GM23338 (cell line): ENCODE measurements at regions not wholly inside any gene's neighbourhood (a gene's known extent, or its start where the extent isn't known, plus 50 kb on each side); places are given as distances from the start of the nearest gene placed in this dataset.
"Not testable (repeated sequence)": the region's sequence is repeated elsewhere in the genome, so short reads cannot be mapped to it uniquely, and the experiment has no call there.

Experiments
- ATAC-seq: fragments of 200-7000 bp; cut with Tn5 transposase; 3 replicates; pipeline ENCODE4 v1.9.1; 2020
- DNase-seq: peaks from one replicate; pipeline ENCODE4 v3.0.0-alpha.2; 2015; ENCODE audit warnings: low spot score
- H2AFZ ChIP-seq: fragments of 200-600 bp; sonication (generic); 2 replicates; pipeline ENCODE4 v1.8.0; 2016; ENCODE audit warnings: antibody characterized with exemption, mild to moderate bottlenecking, moderate library complexity
- H3F3A ChIP-seq: fragments of 200-600 bp; sonication (generic); replicated peaks from 2 replicates; pipeline ENCODE4 v1.8.0; 2017; ENCODE audit warnings: antibody characterized with exemption, mixed run types, low read depth
- H3K27ac ChIP-seq: fragments of 200-600 bp; sonication (generic); 2 replicates; pipeline ENCODE4 v1.6.1; 2016; ENCODE audit warnings: low read depth
- H3K27me3 ChIP-seq: fragments of 200-600 bp; sonication (generic); 2 replicates; pipeline ENCODE4 v1.8.0; 2016; ENCODE audit warnings: mild to moderate bottlenecking, mixed run types, moderate library complexity; ENCODE audit not compliant: insufficient read depth
- H3K36me3 ChIP-seq: fragments of 200-600 bp; sonication (generic); 2 replicates; pipeline ENCODE4 v1.8.0; 2016; ENCODE audit warnings: mild to moderate bottlenecking; ENCODE audit not compliant: insufficient read depth
- H3K4me1 ChIP-seq: fragments of 200-600 bp; sonication (generic); 2 replicates; pipeline ENCODE4 v1.8.0; 2016; ENCODE audit warnings: mild to moderate bottlenecking, moderate library complexity; ENCODE audit not compliant: insufficient read depth
- H3K4me2 ChIP-seq: fragments of 200-600 bp; sonication (generic); 2 replicates; pipeline ENCODE4 v1.7.1; 2017; ENCODE audit warnings: mixed run types
- H3K4me3 ChIP-seq: fragments of 200-600 bp; sonication (generic); 2 replicates; pipeline ENCODE4 v1.6.1; 2016; ENCODE audit warnings: mixed run types
- H3K79me2 ChIP-seq: fragments of 200-600 bp; sonication (generic); replicated peaks from 2 replicates; pipeline ENCODE4 v1.8.0; 2017; ENCODE audit warnings: mild to moderate bottlenecking; ENCODE audit not compliant: insufficient read depth
- H3K9me2 ChIP-seq: fragments of 200-600 bp; sonication (generic); 2 replicates; pipeline ENCODE4 v1.8.0; 2017; ENCODE audit not compliant: insufficient read depth
- H4K20me1 ChIP-seq: fragments of 200-600 bp; sonication (generic); replicated peaks from 2 replicates; pipeline ENCODE4 v1.8.0; 2017; ENCODE audit warnings: mild to moderate bottlenecking; ENCODE audit not compliant: insufficient read depth
- H3K27ac Mint-ChIP-seq: 2 replicates; pipeline ENCODE4 v1.8.0; 2020; ENCODE audit warnings: inconsistent platforms, mild to moderate bottlenecking, moderate library complexity, mixed read lengths
- H3K27me3 Mint-ChIP-seq: 3 replicates; pipeline ENCODE4 v1.8.0; 2022; ENCODE audit warnings: low read depth, mild to moderate bottlenecking, moderate library complexity, mixed read lengths, inconsistent platforms; ENCODE audit not compliant: insufficient read depth, poor library complexity
- H3K36me3 Mint-ChIP-seq: 3 replicates; pipeline ENCODE4 v1.8.0; 2021; ENCODE audit warnings: low read depth, mild to moderate bottlenecking, inconsistent platforms, moderate library complexity, mixed read lengths
- H3K4me1 Mint-ChIP-seq: 3 replicates; pipeline ENCODE4 v1.8.0; 2020; ENCODE audit warnings: mild to moderate bottlenecking, inconsistent platforms, mixed read lengths
- H3K4me3 Mint-ChIP-seq: 3 replicates; pipeline ENCODE4 v1.8.0; 2021; ENCODE audit warnings: moderate library complexity, mild to moderate bottlenecking, inconsistent platforms, mixed read lengths
- H3K9me3 Mint-ChIP-seq: 3 replicates; pipeline ENCODE4 v1.8.0; 2020; ENCODE audit warnings: moderate library complexity, mild to moderate bottlenecking, inconsistent platforms, mixed read lengths
- CREB1 ChIP-seq: fragments of 250-450 bp; sonication (Bioruptor Pico); IDR thresholded peaks from 2 replicates; pipeline ENCODE4 v1.5.0; 2020; ENCODE audit warnings: low read depth, mild to moderate bottlenecking, moderate library complexity
- CTCF ChIP-seq, 2 experiments: fragments of 200-600 bp in 1 of 2; sonication (generic) in 1 of 2; conservative IDR thresholded peaks; 2 replicates each; pipeline versions ENCODE4 v1.5.1 to v1.6.1; 2016 to 2017; ENCODE audit warnings: antibody characterized with exemption in 2 of 2, low read depth in 2 of 2, mild to moderate bottlenecking in 2 of 2, moderate library complexity in 1 of 2
- ETS1 ChIP-seq: IDR thresholded peaks from 2 replicates; pipeline ENCODE4 v1.6.1; 2016; ENCODE audit warnings: antibody characterized with exemption
- EZH2 ChIP-seq: fragments of 200-600 bp; sonication (generic); IDR thresholded peaks from one replicate; pipeline ENCODE4 v1.8.0; 2017; ENCODE audit warnings: antibody characterized with exemption, mild to moderate bottlenecking, low read depth; ENCODE audit not compliant: unreplicated experiment
- EZH2phosphoT487 ChIP-seq: fragments of 200-600 bp; sonication (generic); IDR thresholded peaks from one replicate; pipeline ENCODE4 v1.8.1; 2018; ENCODE audit warnings: antibody characterized with exemption; ENCODE audit not compliant: unreplicated experiment
- JUNB ChIP-seq: IDR thresholded peaks from one replicate; pipeline ENCODE4 v1.6.1; 2016; ENCODE audit warnings: antibody characterized with exemption; ENCODE audit not compliant: unreplicated experiment
- NANOG ChIP-seq: IDR thresholded peaks from 2 replicates; pipeline ENCODE4 v1.6.1; 2016; ENCODE audit warnings: antibody characterized with exemption, borderline replicate concordance
- POLR2AphosphoS5 ChIP-seq: IDR thresholded peaks from 2 replicates; pipeline ENCODE4 v1.6.1; 2016; ENCODE audit warnings: antibody characterized with exemption, low read depth
- REST ChIP-seq: IDR thresholded peaks from one replicate; pipeline ENCODE4 v1.6.1; 2018; ENCODE audit warnings: antibody characterized with exemption; ENCODE audit not compliant: unreplicated experiment
- STAT1 ChIP-seq: IDR thresholded peaks from one replicate; pipeline ENCODE4 v1.6.1; 2016; ENCODE audit warnings: antibody characterized with exemption; ENCODE audit not compliant: unreplicated experiment
- ZNF114 ChIP-seq: fragments of 250-450 bp; sonication (Bioruptor Pico); IDR thresholded peaks from 2 replicates; pipeline ENCODE4 v1.5.0; 2020; ENCODE audit warnings: mild to moderate bottlenecking, moderate library complexity
- ZNF462 ChIP-seq: fragments of 250-450 bp; sonication (Bioruptor Pico); IDR thresholded peaks from 2 replicates; pipeline ENCODE4 v1.5.0; 2020; ENCODE audit warnings: mild to moderate bottlenecking, moderate library complexity

- DNase-seq, result no peak
- ATAC-seq, result no peak
- no peaks in the 10 kb centered on the region for H3K9me2 ChIP-seq
- peak overlapping the region; percentile 2; the same call in 1 of the 2 replicates for H2AFZ ChIP-seq
- no peaks in the 10 kb centered on the region for H3F3A ChIP-seq
- peaks cover 16% of the 10 kb centered on the region for H3K36me3 Mint-ChIP-seq
- no peaks in the 10 kb centered on the region for H3K27me3 ChIP-seq
- H3K4me2 ChIP-seq, result no peak overlapping the region
- H3K79me2 ChIP-seq, result no peaks in the 10 kb centered on the region
- no peaks in the 10 kb centered on the region for H3K36me3 ChIP-seq
- H3K4me1 ChIP-seq, result no peaks in the 10 kb centered on the region
- no peak overlapping the region for H3K27ac ChIP-seq
- H3K27me3 Mint-ChIP-seq, result no peaks in the 10 kb centered on the region
- H3K27ac Mint-ChIP-seq, result no peak overlapping the region
- no peak overlapping the region for H3K4me3 Mint-ChIP-seq
- peaks cover 17% of the 10 kb centered on the region for H3K9me3 Mint-ChIP-seq
- no peaks in the 10 kb centered on the region for H3K4me1 Mint-ChIP-seq
- TF ChIP-seq POLR2AphosphoS5 (no peak), REST (no peak), EZH2 (no peak), CTCF (conservative IDR thresholded peaks at IDR 0.05; ENCODE audit: low read depth in 2 of 2) (no peak), NANOG (no peak), STAT1 (no peak), ZNF114 (CRISPR knock-in tag) (no peak), CREB1 (CRISPR knock-in tag) (no peak), EZH2phosphoT487 (no peak), ETS1 (no peak), ZNF462 (CRISPR knock-in tag) (no peak), JUNB (no peak)
- no peaks in the 10 kb centered on the region for H4K20me1 ChIP-seq
- no peak overlapping the region for H3K4me3 ChIP-seq
Measured at GRCh38 chr6:121733234-121733633, 297.8 kb downstream of the GJA1 start.

- not testable (repeated sequence) for H3K4me1 ChIP-seq, H3K9me3 Mint-ChIP-seq, H3K36me3 Mint-ChIP-seq, H3K4me3 Mint-ChIP-seq, H3F3A ChIP-seq, H3K4me1 Mint-ChIP-seq, H3K79me2 ChIP-seq, H3K27ac ChIP-seq, H3K36me3 ChIP-seq, H3K4me2 ChIP-seq, H3K27me3 ChIP-seq, H3K27me3 Mint-ChIP-seq, H3K9me2 ChIP-seq, H3K4me3 ChIP-seq, H2AFZ ChIP-seq, H4K20me1 ChIP-seq, H3K27ac Mint-ChIP-seq
- DNase-seq, result peak; percentile 38
- peak; percentile 64 for ATAC-seq
Measured at GRCh38 chr6:121740188-121740587, 304.7 kb downstream of the GJA1 start.
